ENCODE measurements at regions not wholly inside any gene's neighbourhood (a gene's known extent, or its start where the extent isn't known, plus 50 kb on each side); places are given as distances from the start of the nearest gene placed in this dataset.

GRCh38 chr15:97861529-97862260 lies 98.8 kb upstream of the ARRDC4 start:
- TF ChIP-seq CEBPB (IDR thresholded peaks at IDR 0.05) = no peak
- TF ChIP-seq REST (IDR thresholded peaks at IDR 0.05; ENCODE audit: low read depth) = no peak
- TF ChIP-seq YY1 (IDR thresholded peaks at IDR 0.05; ENCODE audit: low read depth) = no peak
